ENCODE measurements at regions not wholly inside any gene's neighbourhood (a gene's known extent, or its start where the extent isn't known, plus 50 kb on each side); places are given as distances from the start of the nearest gene placed in this dataset.

DNA sequence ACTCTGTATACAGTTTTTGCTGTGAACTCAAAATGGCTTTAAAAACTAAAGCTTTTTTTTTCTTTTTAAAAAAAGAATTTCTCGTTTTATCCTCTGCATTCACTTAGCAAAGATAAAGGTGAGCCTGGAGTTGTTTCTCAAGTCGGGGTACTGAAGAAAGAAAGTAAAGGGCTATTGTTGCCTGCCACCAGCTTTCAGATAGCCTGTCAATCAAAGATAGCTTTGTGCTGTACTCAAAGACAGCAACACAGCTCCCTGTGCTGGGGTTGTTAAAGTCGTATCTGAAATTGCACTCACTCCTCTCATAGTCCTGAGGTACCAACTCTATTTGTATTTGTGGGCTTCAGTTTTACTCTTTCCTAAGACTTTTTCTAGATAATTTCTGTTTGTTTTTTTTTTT is 710.1 kb upstream of the ID4 start:
- Histone ChIP-seq H3K4me3 (no peak overlapping the region), H3K27ac (no peak overlapping the region), H3K4me1 (replicated peaks in 1 of 2) (no peaks in the 10 kb centered on the region)
- WGBS, 10 experiments = 0 to 68% (median 39%) methylated on average over 1 to 3 of the region's 3 CpGs; no CpG with 5 or more reads in 2 of the 10 experiments
- no peak for ATAC-seq (replicated peaks in 6 of 8)
- in situ Hi-C loops (cut with MboI; ENCODE audit: low pct_unique_long_range_greater_than_20kb in 2 of 9, low sequenced_read_pairs in 9 of 9, unreplicated experiment in 9 of 9) = no loop called here

DNA sequence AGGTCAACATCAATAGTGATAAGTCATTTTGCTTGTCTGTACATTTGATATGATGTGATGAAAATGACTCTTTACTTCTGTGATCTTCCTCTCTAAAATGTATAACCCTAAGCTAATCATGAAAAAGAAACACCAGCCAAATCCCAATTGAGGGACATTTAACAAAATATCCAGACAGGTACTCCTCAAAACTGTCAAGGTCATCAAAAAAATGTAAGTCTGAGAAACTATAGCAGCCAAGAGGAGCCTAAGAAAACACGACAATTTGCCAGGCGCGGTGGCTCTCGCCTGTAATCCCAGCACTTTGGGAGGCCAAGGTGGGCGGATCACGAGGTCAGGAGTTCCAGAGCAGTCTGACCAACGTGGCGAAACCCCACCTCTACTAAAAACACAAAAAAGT is 708.5 kb upstream of the ID4 start:
- in situ Hi-C loops (cut with MboI; ENCODE audit: low pct_unique_long_range_greater_than_20kb in 2 of 9, low sequenced_read_pairs in 9 of 9, unreplicated experiment in 9 of 9) = no loop called here
- 19 to 95% (median 75%) methylated on average over 2 to 7 of the region's 8 CpGs; no CpG with 5 or more reads in 1 of the 10 experiments for WGBS, 10 experiments

DNA sequence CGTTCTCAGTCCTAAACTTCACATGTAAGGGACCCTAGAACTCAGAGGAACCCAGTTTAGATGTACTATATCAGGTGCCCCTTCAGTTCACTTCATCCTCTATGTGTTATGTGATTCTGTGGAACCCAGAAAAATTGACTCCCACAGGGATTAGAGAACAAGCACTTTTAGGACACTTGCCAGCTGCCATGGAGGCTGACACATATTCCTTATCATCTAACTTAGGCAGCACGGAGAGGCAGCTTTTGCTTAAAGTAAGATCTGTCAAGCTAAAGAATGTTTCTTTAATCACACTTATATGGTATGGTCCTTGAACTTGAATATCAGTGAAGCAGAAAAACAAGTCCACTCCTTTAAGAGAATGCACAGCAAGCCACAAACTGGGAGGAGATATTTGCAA is 701.5 kb upstream of the ID4 start:
- Histone ChIP-seq H3K27ac (no peak overlapping the region), H3K4me1 (replicated peaks in 1 of 2) (peaks cover 0 to 6% of the 10 kb centered on the region in 2 donors), H3K4me3 (no peak overlapping the region)
- 7 to 100% (median 81%) methylated on average over 1 to 2 of the region's 2 CpGs; no CpG with 5 or more reads in 2 of the 10 experiments for WGBS, 10 experiments
- no peak for ATAC-seq (replicated peaks in 6 of 8)
- in situ Hi-C loops (cut with MboI; ENCODE audit: low pct_unique_long_range_greater_than_20kb in 2 of 9, low sequenced_read_pairs in 9 of 9, unreplicated experiment in 9 of 9) = no loop called here

More for the DNA sequence above, 708.5 kb upstream of the ID4 start:
- no peak overlapping the region for H3K4me3 ChIP-seq
- H3K27ac ChIP-seq = no peak overlapping the region
- no peak for ATAC-seq (replicated peaks in 6 of 8)
- H3K4me1 ChIP-seq (replicated peaks in 1 of 2) = no peaks in the 10 kb centered on the region

DNA sequence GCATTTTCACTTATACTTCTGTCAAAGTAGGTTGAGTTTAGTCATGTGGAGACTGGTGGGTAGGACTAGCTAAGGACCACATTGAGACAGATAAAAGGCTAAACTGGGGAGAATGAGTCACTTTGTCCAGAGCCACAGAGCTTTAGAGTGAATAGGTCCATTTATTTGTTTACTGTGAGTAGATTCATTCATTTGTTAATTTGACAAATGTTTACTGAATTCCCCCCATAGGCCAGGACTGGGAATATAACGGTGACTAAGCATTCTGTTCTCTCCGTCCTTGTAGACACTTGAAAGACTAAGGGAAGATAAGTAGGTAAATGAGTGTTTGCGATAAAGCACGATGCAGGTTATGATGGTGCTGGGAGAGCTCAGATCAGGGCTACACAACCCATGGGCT is 699.7 kb upstream of the ID4 start:
- peaks cover 2 to 6% of the 10 kb centered on the region in 2 donors for H3K4me1 ChIP-seq (replicated peaks in 1 of 2)
- H3K27ac ChIP-seq = no peak overlapping the region
- peak in 5 of 8 experiments; percentile 72 to 85 (median 77) for ATAC-seq (replicated peaks in 6 of 8)
- H3K4me3 ChIP-seq = no peak overlapping the region
- WGBS, 10 experiments = 17 to 83% (median 59%) methylated on average over 1 to 4 of the region's 4 CpGs; no CpG with 5 or more reads in 1 of the 10 experiments
- in situ Hi-C loops (cut with MboI; ENCODE audit: low pct_unique_long_range_greater_than_20kb in 2 of 9, low sequenced_read_pairs in 9 of 9, unreplicated experiment in 9 of 9) = no loop called here

DNA sequence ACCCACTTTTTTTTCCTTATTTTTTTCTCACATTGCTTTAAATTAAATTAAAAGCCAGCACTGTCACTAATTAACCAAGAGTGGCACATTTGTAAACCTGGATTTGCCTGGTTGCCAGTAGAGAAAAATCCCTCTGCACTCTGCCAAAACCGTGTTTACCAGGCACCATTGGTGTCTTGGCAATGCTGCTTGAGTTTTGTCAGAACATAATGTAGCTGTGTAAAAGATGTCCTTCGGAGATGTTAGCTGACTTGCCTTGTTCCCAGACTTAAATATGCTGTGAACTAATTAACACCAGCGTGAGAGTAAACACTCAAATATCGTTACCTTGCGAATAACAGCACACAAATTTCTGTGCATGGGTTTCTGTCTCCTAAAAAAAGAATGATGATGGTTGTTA is 694.9 kb upstream of the ID4 start:
- peak in 1 of 8 experiments; percentile 63 for ATAC-seq (replicated peaks in 6 of 8)
- no peak overlapping the region for H3K4me3 ChIP-seq
- 40 to 96% (median 77%) methylated on average over 1 to 5 of the region's 5 CpGs; no CpG with 5 or more reads in 2 of the 10 experiments for WGBS, 10 experiments
- in situ Hi-C loops (cut with MboI; ENCODE audit: low pct_unique_long_range_greater_than_20kb in 2 of 9, low sequenced_read_pairs in 9 of 9, unreplicated experiment in 9 of 9) = no loop called here
- peaks cover 2 to 5% of the 10 kb centered on the region in 2 donors for H3K4me1 ChIP-seq (replicated peaks in 1 of 2)
- no peak overlapping the region for H3K27ac ChIP-seq

DNA sequence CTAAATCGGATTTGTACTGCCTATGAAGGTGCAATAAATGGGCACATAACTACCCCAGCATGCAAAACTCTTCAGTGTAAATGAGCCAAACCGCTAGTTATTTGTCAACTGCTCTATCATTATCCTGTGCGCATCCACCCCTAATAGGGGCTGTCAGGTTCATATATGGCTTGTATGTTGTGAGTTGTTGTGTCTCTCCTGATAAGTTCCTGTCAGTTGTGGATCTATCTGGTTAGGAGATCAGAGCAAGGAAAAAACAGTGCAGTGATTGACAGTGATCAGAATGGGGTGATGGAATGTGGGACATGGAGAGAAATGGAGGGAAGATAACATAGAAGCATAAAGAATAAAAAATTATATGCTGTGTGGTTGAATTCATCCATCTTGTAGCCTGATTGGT is 686.9 kb upstream of the ID4 start:
- no peak overlapping the region for H3K27ac ChIP-seq
- 36 to 100% (median 81%) methylated on average over 1 to 3 of the region's 3 CpGs; no CpG with 5 or more reads in 2 of the 10 experiments for WGBS, 10 experiments
- no peak overlapping the region for H3K4me3 ChIP-seq
- in situ Hi-C loops (cut with MboI; ENCODE audit: low pct_unique_long_range_greater_than_20kb in 2 of 9, low sequenced_read_pairs in 9 of 9, unreplicated experiment in 9 of 9) = no loop called here
- H3K4me1 ChIP-seq (replicated peaks in 1 of 2) = no peaks in the 10 kb centered on the region
- ATAC-seq (replicated peaks in 6 of 8) = no peak

DNA sequence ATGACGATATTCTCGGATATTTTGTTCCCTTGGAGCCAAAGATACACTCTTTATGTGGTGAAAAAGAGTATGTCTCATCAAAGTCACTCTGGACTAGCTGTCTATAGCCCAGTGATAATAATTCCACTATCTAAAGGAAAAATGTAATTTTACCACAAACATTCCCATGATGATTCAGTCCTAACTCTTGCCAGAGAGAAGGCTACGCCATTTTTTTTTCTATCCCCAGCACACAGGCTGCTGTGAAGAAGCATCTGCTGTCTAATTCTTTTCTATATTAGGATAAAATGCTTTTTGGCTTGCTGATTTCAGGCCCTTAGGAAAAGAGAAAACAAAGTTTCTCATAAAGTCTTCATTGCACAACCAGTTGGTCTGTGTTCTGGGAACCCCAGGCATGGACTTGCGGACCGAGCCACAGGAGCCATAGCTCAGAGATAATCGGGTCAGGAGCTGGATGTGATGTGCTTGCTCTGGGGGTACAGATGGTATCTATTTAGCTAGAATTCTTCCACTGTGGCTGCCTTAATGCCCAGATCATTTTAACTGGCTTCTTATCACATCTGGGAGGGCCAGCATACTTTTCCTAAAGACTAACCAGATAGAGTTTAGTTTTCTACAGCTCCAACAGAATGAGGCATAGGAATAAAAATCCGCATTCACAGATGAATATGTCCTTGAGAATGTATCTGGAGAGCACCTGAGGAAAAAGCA is 683.7 kb upstream of the ID4 start:
- no peak overlapping the region for H3K4me3 ChIP-seq

DNA sequence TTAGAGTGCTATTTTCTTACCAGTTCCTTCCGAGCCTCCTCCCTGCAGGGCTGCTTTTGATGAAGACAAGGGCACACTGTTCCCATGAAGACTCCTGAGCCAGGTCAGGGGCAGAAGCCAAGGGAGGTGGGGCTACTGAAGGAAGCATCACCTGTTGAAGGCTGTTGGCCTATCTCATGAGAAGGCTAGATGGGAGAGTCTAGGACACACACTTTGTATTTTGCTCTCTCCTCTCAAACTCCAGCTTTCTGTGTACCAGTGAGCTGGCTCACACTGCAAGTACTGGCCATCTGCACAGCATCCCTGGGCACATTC is 683.2 kb upstream of the ID4 start:
- no peak for ATAC-seq (replicated peaks in 6 of 8)
- 20% methylated on average over 1 of the region's 1 CpG; no CpG with 5 or more reads in 9 of the 10 experiments for WGBS, 10 experiments
- no peaks in the 10 kb centered on the region for H3K4me1 ChIP-seq (replicated peaks in 1 of 2)
- H3K27ac ChIP-seq = no peak overlapping the region
- H3K4me3 ChIP-seq = no peak overlapping the region
- in situ Hi-C loops (cut with MboI; ENCODE audit: low pct_unique_long_range_greater_than_20kb in 2 of 9, low sequenced_read_pairs in 9 of 9, unreplicated experiment in 9 of 9) = no loop called here

More for the DNA sequence above, 683.7 kb upstream of the ID4 start:
- Histone ChIP-seq H3K4me1 (replicated peaks in 1 of 2) (no peaks in the 10 kb centered on the region), H3K27ac (no peak overlapping the region)
- WGBS, 10 experiments = 0 to 100% (median 93%) methylated on average over 1 to 7 of the region's 7 CpGs
- no peak for ATAC-seq (replicated peaks in 6 of 8)
- in situ Hi-C loops (cut with MboI; ENCODE audit: low pct_unique_long_range_greater_than_20kb in 2 of 9, low sequenced_read_pairs in 9 of 9, unreplicated experiment in 9 of 9) = no loop called here

DNA sequence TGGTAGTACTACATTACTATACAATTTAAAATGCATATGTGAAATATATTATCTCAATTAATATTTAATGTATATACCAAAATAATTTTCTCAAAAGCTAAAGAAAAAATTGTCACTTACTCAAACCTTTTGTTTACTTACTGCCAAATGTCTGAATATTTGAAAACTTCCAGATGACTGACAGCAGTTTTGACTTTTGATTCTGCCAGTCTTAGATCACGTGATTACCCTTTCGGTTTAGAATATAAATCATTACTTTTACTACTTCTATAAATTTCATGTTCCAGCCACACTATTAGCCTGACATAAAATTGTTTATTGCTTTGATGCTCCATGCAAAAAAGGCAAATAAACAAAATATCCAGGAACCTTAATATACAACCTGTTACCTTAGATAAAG is 680.7 kb upstream of the ID4 start:
- 30 to 100% (median 88%) methylated on average over 1 to 2 of the region's 2 CpGs; no CpG with 5 or more reads in 1 of the 10 experiments for WGBS, 10 experiments
- ATAC-seq (replicated peaks in 6 of 8) = no peak
- Histone ChIP-seq H3K4me1 (replicated peaks in 1 of 2) (no peaks in the 10 kb centered on the region), H3K27ac (no peak overlapping the region), H3K4me3 (no peak overlapping the region)
- in situ Hi-C loops (cut with MboI; ENCODE audit: low pct_unique_long_range_greater_than_20kb in 2 of 9, low sequenced_read_pairs in 9 of 9, unreplicated experiment in 9 of 9) = no loop called here

DNA sequence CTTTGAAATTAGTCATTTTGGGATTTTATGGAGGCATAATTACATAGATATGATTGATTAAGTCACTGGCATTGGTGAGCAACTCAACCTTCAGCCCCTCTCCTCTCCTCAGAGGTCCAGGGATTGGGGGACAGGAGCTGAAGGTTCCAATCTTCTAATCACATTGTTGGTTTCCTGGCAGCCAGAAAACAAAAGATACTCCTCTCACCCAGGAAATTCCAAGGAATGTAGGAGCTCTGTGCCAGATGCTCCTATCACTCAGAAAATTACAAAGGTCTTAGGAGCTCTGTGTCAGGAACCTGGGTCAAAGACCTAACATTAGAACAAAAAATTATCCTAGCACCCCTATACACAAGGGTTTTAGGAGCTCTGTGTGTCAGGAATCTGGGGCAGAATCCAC is 679.7 kb upstream of the ID4 start:
- H3K4me3 ChIP-seq = no peak overlapping the region
- no peaks in the 10 kb centered on the region for H3K4me1 ChIP-seq (replicated peaks in 1 of 2)
- H3K27ac ChIP-seq = no peak overlapping the region
- in situ Hi-C loops (cut with MboI; ENCODE audit: low pct_unique_long_range_greater_than_20kb in 2 of 9, low sequenced_read_pairs in 9 of 9, unreplicated experiment in 9 of 9) = no loop called here
- no peak for ATAC-seq (replicated peaks in 6 of 8)

DNA sequence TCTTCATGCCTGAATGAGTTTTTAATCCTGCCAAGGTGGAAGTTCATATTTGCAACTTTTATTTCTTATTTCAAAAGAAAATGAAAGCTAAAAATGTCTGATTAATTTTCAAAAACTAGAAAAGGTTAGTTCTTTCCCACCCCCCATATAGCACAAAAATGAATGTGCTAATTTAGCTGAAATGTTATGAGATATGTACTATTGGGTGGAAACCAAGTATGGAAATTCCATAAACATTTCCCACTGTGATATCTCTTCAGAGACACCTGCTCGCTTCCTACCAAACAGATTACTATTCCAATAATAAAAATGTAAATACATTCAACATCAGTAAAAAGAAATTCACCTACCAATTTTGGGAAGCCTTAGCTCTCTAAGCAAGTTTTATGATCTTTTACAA is 678.6 kb upstream of the ID4 start:
- no peak overlapping the region for H3K4me3 ChIP-seq
- in situ Hi-C loops (cut with MboI; ENCODE audit: low pct_unique_long_range_greater_than_20kb in 2 of 9, low sequenced_read_pairs in 9 of 9, unreplicated experiment in 9 of 9) = no loop called here
- H3K4me1 ChIP-seq (replicated peaks in 1 of 2) = no peaks in the 10 kb centered on the region
- ATAC-seq (replicated peaks in 6 of 8) = no peak
- WGBS, 10 experiments = 0 to 100% (median 82%) methylated on average over 1 of the region's 1 CpG; no CpG with 5 or more reads in 2 of the 10 experiments
- no peak overlapping the region for H3K27ac ChIP-seq

DNA sequence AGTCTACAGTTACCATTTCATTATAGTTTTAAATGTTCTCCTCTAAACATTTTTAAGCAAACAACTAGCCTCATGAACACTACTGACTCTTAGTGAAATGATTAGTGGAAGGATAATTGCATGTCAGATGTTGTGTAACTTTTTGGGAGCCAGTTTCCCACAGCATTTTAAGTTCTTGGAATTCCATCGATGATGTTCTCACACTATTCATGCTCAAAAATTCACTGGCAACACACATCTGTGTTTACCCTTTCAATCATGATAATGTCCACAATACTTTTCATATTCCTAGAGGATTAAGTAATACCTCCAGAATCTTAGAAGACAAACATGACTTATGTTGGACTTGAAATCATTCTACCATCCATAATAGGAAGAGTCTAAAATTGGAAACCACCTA is 678.1 kb upstream of the ID4 start:
- WGBS, 10 experiments = 0 to 100% (median 50%) methylated on average over 1 of the region's 1 CpG; no CpG with 5 or more reads in 6 of the 10 experiments
- Histone ChIP-seq H3K4me3 (no peak overlapping the region), H3K27ac (no peak overlapping the region), H3K4me1 (replicated peaks in 1 of 2) (no peaks in the 10 kb centered on the region)
- in situ Hi-C loops (cut with MboI; ENCODE audit: low pct_unique_long_range_greater_than_20kb in 2 of 9, low sequenced_read_pairs in 9 of 9, unreplicated experiment in 9 of 9) = no loop called here
- ATAC-seq (replicated peaks in 6 of 8) = peak in 1 of 8 experiments; percentile 70

DNA sequence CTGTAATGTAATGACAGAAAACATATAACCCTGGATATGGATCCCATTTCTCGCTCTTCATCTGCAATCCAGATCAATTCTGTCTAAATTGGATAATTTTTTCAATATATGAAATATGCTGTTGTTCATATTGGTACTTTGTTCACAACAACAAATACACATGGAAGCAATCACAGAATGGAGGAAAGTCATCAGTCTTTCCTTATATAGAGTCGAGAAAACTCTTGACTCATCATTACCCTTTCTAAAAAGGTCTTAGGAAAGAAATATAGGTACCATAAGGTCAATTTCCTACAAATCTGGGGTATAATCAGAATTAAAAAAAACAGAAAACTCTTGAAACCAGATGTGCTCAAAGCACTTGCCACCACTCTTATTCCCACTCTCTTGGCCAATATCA is 677.6 kb upstream of the ID4 start:
- no peaks in the 10 kb centered on the region for H3K4me1 ChIP-seq (replicated peaks in 1 of 2)
- H3K4me3 ChIP-seq = no peak overlapping the region
- in situ Hi-C loops (cut with MboI; ENCODE audit: low pct_unique_long_range_greater_than_20kb in 2 of 9, low sequenced_read_pairs in 9 of 9, unreplicated experiment in 9 of 9) = no loop called here
- ATAC-seq (replicated peaks in 6 of 8) = no peak
- 0 to 92% (median 50%) methylated on average over 1 to 2 of the region's 2 CpGs; no CpG with 5 or more reads in 2 of the 10 experiments for WGBS, 10 experiments
- H3K27ac ChIP-seq = no peak overlapping the region

DNA sequence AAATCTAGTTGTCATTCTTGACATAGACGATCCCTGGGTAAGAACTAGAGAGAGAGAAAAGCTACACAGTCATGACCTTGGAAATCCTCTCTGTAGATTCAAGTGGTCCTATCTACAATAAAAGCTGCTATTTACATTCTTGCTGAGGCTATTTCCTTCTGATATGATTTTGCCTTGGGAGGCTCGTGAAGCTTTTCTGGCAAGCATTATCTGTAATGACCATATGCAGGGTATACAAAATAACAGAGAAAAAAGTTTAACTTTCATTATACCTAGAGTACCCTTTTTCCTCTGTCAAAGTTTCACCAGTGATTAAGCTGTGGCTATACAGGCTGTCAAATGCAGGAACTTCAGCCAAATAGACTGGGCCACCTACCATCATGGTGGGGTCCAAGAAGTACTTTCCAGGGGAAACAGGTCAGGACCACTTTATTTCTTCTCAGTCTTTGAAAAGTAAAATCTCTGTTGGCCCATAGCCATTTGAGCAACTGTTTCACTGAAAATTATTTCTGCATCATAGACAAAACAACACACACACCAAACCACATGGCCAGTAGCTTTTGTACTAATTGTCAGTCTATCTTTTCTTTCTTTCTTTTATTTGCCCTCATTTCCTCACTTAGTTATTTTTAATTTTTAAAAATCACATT is 677.0 kb upstream of the ID4 start:
- ATAC-seq (replicated peaks in 6 of 8) = no peak
- Histone ChIP-seq H3K4me3 (no peak overlapping the region), H3K27ac (no peak overlapping the region), H3K4me1 (replicated peaks in 1 of 2) (no peaks in the 10 kb centered on the region)
- in situ Hi-C loops (cut with MboI; ENCODE audit: low pct_unique_long_range_greater_than_20kb in 2 of 9, low sequenced_read_pairs in 9 of 9, unreplicated experiment in 9 of 9) = no loop called here
- WGBS, 10 experiments = 20 to 100% (median 82%) methylated on average over 1 to 2 of the region's 2 CpGs; no CpG with 5 or more reads in 4 of the 10 experiments

Measured in motor neuron (in vitro differentiated cells).